ENCODE measurements at regions not wholly inside any gene's neighbourhood (a gene's known extent, or its start where the extent isn't known, plus 50 kb on each side); places are given as distances from the start of the nearest gene placed in this dataset.
"Not testable (repeated sequence)": the region's sequence is repeated elsewhere in the genome, so short reads cannot be mapped to it uniquely, and the experiment has no call there.

DNA sequence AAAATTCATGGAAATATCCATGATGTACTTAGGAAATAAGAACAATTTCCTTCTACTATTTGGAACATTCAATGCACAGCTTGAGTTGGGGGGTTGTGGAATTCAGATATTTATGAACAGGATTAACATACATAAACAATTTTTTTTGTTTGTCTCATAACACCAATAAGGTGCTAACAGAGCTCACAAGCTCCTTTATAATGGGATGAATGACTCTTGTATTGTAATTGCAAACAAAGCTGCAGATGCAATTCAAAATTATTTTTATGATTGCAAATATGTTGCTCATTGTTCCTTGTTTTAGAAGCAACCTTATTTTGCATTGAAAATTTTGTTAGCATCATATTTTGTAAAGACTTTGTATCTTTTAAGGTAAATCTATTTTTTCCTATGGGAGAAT, 265.7 kb downstream of the PCDH17 start:
- Histone ChIP-seq H3K36me3 (no peaks in the 10 kb centered on the region), H3K27me3 (no peaks in the 10 kb centered on the region), H3K4me1 (no peaks in the 10 kb centered on the region), H3K4me3 (no peak overlapping the region), H3K9me3 (no peaks in the 10 kb centered on the region), H3K27ac (replicated peaks in 1 of 4) (no peak overlapping the region)
- TF ChIP-seq EP300 (IDR thresholded peaks at IDR 0.05): no peak
- TF ChIP-seq POLR2AphosphoS5 (IDR thresholded peaks at IDR 0.05): no peak
- TF ChIP-seq, protein P1, sequence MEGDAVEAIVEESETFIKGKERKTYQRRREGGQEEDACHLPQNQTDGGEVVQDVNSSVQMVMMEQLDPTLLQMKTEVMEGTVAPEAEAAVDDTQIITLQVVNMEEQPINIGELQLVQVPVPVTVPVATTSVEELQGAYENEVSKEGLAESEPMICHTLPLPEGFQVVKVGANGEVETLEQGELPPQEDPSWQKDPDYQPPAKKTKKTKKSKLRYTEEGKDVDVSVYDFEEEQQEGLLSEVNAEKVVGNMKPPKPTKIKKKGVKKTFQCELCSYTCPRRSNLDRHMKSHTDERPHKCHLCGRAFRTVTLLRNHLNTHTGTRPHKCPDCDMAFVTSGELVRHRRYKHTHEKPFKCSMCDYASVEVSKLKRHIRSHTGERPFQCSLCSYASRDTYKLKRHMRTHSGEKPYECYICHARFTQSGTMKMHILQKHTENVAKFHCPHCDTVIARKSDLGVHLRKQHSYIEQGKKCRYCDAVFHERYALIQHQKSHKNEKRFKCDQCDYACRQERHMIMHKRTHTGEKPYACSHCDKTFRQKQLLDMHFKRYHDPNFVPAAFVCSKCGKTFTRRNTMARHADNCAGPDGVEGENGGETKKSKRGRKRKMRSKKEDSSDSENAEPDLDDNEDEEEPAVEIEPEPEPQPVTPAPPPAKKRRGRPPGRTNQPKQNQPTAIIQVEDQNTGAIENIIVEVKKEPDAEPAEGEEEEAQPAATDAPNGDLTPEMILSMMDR (IDR thresholded peaks at IDR 0.05): no peak
- TF ChIP-seq POLR2A (IDR thresholded peaks at IDR 0.05; ENCODE audit: low read depth): no peak
- intact Hi-C loops (cut with DNase I): no loop called here
- no peak for DNase-seq (ENCODE audit: extremely low spot score)

DNA sequence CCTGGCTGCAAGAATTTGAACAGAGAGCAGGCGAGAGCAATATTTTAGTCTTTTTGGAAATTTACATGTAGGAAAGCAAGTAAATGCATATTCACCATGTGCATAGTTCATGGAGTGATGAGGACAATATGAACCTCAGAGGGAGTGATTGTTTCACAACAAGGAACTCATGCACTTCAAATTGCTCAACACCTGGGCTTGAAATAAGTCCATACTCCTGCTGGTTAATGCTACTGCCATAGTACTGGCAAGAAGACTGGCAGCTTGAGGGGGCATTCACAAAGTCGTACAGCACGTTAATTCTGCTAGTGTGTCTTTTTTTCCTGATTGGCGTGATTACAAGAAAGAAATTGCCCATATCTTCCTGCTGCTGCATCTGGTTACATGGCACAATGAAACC, 267.6 kb downstream of the PCDH17 start:
- 81% methylated on average over 4 of the region's 4 CpGs for WGBS
- H3K4me3 ChIP-seq: no peak overlapping the region
- no peak for TF ChIP-seq POLR2AphosphoS5 (IDR thresholded peaks at IDR 0.05)
- TF ChIP-seq, protein P1 (IDR thresholded peaks at IDR 0.05): no peak
- TF ChIP-seq EP300 (IDR thresholded peaks at IDR 0.05): no peak
- no peak for TF ChIP-seq POLR2A (IDR thresholded peaks at IDR 0.05; ENCODE audit: low read depth)

DNA sequence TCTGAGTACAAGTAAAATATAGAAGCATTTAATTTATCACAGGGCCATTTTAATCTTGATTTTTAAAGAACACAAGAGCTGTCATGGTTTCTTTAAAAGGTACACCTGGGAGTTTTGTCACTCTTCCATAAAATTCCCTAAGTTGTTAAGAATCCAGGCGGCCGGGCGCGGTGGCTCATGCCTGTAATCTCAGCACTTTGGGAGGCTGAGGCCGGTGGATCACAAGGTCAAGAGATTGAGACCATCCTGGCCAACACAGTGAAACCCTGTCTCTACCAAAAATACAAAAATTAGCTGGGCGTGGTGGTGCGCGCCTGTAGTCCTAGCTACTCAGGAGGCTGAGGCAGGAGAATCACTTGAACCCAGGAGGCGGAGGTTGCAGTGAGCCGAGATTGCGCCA, 278.3 kb downstream of the PCDH17 start:
- H3K36me3 ChIP-seq; H3K27ac ChIP-seq (replicated peaks in 1 of 4); H3K4me1 ChIP-seq; H3K9me3 ChIP-seq; DNase-seq (ENCODE audit: extremely low spot score); H3K27me3 ChIP-seq; intact Hi-C loops (cut with DNase I); H3K4me3 ChIP-seq: not testable (repeated sequence)
- 92% methylated on average over 11 of the region's 11 CpGs for WGBS

More for the DNA sequence above, 267.6 kb downstream of the PCDH17 start:
- intact Hi-C loops (cut with DNase I): no loop called here
- no peak for DNase-seq (ENCODE audit: extremely low spot score)
- Histone ChIP-seq H3K9me3 (no peaks in the 10 kb centered on the region), H3K27ac (replicated peaks in 1 of 4) (no peak overlapping the region), H3K27me3 (no peaks in the 10 kb centered on the region), H3K4me1 (no peaks in the 10 kb centered on the region), H3K36me3 (no peaks in the 10 kb centered on the region)

DNA sequence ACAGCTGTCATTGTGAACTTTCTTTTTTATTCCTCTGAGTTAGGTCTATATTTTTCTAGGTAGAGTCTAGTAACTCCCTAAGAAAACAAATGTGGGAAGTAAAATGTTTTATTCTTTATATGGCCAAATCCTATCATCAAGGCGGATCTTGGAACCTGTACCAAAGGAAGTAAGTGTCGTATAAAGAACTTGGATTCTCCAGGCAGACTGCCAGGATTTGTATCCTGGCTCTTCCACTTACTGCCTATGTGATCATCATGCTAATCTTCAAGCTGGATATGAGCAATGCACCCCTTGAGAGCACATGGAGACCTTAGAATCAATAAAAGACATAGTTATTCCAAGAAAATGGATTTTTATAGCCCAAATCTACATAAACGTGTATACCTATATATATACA, 286.5 kb downstream of the PCDH17 start:
- WGBS: 64% methylated on average over 3 of the region's 3 CpGs

DNA sequence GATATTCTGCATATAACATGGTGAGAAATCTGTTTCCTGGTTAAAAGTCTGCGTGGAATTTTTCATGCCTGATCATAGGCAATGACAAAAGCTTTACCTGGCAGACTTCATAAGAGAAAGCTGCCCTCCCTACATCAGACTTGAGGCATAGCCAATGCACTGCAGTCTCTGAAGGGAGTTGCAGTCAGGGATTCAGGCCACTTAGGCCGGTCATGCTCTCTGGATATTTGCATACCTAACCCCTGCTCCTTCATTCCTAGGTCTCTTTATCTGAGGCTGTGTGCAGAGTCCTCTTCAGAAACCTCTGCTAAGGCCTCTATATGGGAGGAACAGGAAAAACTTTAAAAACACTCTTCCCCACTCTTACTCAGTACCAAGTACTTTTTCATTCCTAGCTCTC, 287.4 kb downstream of the PCDH17 start:
- no peak for DNase-seq (ENCODE audit: extremely low spot score)
- Histone ChIP-seq H3K9me3 (no peaks in the 10 kb centered on the region), H3K36me3 (no peaks in the 10 kb centered on the region), H3K27ac (replicated peaks in 1 of 4) (no peak overlapping the region), H3K4me1 (no peaks in the 10 kb centered on the region), H3K27me3 (no peaks in the 10 kb centered on the region), H3K4me3 (no peak overlapping the region)
- 86% methylated on average over 2 of the region's 2 CpGs for WGBS
- TF ChIP-seq POLR2A (IDR thresholded peaks at IDR 0.05; ENCODE audit: low read depth) (no peak), EP300 (IDR thresholded peaks at IDR 0.05) (no peak), POLR2AphosphoS5 (IDR thresholded peaks at IDR 0.05) (no peak)
- TF ChIP-seq, protein P1 (IDR thresholded peaks at IDR 0.05): no peak
- intact Hi-C loops (cut with DNase I): no loop called here

More for the DNA sequence above, 286.5 kb downstream of the PCDH17 start:
- DNase-seq (ENCODE audit: extremely low spot score): no peak
- Histone ChIP-seq H3K27ac (replicated peaks in 1 of 4) (no peak overlapping the region), H3K4me1 (no peaks in the 10 kb centered on the region), H3K9me3 (no peaks in the 10 kb centered on the region), H3K27me3 (no peaks in the 10 kb centered on the region), H3K36me3 (no peaks in the 10 kb centered on the region), H3K4me3 (no peak overlapping the region)
- intact Hi-C loops (cut with DNase I): no loop called here
- TF ChIP-seq POLR2A (IDR thresholded peaks at IDR 0.05; ENCODE audit: low read depth) (no peak), EP300 (IDR thresholded peaks at IDR 0.05) (no peak), POLR2AphosphoS5 (IDR thresholded peaks at IDR 0.05) (no peak)
- TF ChIP-seq, protein P1 (IDR thresholded peaks at IDR 0.05): no peak
